GM19035 (cell line): ENCODE measurements at regions not wholly inside any gene's neighbourhood (a gene's known extent, or its start where the extent isn't known, plus 50 kb on each side); places are given as distances from the start of the nearest gene placed in this dataset.

Source experiments
- ATAC-seq: cut with Tn5 transposase; IDR thresholded peaks from one replicate; pipeline ENCODE4 v1.9.1; 2021; ENCODE audit not compliant: unreplicated experiment

DNA sequence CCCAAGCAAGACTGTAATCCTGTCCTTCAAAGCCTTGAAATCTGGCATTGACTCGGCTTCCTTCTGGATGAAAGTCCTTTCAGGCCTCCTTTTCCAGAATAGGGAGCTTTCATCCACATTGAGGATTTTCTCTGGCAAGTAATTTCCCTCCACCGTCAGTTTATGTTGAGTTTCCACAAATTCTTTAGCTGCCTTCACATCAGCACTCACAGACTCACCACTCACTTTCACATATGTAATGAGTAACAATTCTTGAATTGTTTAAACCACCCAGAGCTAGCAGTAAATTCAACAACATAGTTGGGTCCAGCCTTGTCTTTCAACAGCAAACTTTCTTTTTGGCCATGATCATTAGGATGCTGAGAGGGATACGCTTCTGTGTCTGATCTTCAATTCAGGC is 84.3 kb upstream of the PRDM11 start:
- no peak for ATAC-seq

DNA sequence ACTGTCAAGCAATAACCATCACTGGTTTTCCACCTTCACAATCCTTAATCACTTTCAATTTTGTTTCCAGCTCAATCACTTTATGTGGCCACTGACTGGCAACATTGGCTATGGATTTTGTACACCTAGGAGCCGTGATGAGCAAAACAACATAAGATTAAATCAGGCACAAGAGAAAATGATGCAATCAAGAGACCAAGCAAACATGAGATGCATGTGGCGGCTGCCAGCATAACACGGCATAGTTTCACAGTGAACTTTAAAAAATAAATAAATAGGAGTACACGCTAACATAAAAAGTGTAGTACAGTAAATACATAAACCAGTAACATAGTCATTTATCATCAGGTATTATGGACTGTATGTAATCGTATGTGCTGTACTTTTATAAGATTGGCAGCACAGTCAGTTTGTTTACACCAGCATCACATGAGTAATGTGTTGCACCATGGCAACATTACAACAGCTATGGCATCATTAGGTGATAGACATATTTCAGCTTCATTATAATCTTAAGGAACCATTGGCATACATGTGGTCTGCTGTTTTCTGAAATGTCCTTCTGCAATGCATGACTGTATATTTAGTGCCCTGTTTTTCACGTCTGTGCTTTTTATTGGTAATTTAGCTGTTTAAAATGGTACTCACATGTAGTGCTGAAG is 83.3 kb upstream of the PRDM11 start:
- no peak for ATAC-seq

DNA sequence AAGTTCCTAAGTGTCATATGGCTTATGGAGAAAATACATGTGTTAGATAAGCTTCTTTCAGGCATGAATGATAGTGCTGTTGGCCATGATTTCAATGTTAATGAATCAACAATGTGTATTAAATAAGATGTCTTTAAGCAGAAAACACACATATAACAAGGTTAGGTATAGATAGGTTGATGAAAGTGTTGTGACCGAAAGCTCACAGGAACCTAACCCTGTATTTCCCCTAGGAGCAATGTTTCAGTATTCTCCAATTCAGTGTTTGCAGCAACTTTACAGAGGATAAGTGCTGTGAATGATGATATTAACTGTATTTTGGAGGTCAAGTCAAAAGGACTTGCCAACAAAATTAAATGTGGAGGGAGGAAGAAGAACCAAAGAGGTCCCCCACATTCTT is 82.8 kb upstream of the PRDM11 start:
- ATAC-seq, result no peak

DNA sequence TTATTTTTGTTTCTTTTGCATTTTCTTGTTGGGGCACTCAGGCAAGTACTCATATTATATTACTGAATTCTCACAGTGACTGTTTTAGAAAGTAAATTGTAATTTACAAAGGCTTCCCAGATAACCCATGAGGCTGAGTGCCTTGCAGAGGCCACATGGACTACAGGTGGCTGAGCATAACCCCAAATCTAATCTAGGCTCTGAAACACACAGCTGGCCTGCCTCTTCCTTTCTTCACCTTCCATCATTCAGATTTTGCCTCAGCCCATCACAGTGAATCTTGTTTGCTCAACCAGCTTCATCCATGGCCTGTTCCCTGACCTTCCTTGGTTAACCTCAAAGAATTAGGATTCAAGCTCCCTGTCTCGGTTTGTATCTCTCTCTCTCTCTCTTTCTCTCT is 78.5 kb upstream of the PRDM11 start:
- ATAC-seq, result no peak

DNA sequence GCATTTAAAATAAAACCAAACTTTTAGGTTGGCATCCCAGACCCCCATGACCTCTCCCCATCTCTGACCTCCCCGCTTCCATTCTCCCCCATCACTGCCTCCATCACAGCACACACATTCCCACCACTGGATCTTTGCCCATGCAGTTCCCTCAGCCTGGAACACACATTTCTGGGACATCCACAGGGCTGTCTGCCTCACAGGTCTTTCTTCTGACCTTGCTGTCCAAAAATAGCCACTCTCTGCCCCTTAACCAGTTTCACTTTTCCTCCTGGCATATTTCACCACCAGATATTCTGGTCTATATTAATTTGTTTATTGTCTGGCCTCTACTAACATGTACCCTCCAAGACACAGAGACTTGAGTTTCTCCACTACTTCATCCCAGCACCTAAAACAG is 75.2 kb upstream of the PRDM11 start:
- ATAC-seq, result no peak

DNA sequence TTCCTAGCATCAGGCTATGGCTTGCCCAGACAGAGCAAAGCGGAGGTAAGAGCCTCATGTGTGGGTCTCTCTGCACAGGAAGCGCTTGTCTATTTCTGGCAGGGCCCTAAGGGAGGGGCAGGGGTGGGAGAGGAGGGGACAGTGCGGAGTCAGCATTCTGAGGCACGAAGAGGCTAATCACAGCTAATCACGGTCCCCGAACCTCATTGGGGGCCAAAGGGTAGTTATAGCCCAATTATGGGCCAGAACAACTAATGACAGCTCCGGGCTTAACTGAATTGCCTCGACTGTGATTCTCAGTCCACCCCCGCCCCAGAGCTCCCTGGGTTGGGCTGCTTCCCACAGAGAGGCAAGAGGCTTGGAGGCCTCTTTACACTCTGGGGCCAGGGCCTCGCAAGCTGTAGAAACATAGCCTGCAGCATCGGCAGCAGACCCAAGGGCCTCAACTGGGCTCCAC is 72.7 kb upstream of the PRDM11 start:
- ATAC-seq, result no peak

DNA sequence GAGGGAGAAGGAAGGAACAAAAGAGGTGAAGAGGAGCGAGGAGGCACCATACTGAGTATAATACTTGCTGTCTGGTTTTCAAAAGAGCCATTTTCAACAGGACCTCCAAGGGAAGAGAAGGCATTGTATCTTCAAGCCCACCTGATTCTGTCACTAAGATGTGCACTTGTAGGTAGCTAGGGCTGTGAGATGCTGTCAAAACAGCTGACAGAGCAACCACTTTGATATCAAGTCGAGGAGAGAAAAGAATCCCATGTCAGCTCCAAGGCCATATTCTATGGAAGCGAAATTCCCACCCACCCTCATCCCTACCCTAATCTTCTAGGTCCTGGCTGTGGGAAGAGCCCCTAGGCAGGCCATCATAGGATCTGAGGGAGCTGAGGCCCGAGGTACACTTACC is 70.9 kb upstream of the PRDM11 start:
- ATAC-seq, result no peak

DNA sequence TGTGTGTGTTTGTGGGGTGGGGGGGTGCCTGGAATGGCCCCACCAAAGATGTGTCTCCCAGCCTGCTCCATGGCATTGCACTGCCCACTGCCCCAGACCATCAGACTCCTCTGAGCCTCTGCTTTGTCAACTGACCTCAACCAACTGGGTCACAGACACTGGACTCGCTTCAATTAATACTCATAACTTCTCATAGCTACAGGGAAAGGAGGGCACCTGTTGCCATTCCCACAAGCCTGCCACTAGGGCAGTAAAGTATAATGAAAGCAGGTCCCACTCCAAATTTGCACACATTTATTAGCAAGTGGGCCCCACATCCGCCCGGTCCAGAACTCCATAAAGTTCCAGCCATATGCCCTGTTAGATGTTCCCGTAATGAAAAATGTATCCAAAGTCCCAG is 70.5 kb upstream of the PRDM11 start:
- no peak for ATAC-seq

DNA sequence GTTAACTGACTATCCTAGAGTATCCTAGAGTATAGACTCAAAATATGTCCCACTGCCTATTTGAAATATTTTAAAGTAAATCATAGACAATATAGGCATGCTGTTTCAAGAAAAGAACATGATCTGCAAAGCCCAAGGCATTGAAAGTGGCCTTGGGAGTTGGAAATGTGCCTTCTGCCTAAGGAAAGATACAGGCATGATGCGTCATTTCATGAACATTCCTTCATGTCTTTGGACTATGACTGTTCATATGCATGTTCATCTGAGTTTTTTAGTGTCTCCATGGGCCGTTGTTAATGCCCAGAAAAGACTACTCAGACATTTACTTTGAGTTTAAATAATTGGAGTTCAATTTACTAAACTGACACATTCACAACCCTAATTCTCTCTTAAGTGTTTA is 69.7 kb upstream of the PRDM11 start:
- ATAC-seq, result no peak

DNA sequence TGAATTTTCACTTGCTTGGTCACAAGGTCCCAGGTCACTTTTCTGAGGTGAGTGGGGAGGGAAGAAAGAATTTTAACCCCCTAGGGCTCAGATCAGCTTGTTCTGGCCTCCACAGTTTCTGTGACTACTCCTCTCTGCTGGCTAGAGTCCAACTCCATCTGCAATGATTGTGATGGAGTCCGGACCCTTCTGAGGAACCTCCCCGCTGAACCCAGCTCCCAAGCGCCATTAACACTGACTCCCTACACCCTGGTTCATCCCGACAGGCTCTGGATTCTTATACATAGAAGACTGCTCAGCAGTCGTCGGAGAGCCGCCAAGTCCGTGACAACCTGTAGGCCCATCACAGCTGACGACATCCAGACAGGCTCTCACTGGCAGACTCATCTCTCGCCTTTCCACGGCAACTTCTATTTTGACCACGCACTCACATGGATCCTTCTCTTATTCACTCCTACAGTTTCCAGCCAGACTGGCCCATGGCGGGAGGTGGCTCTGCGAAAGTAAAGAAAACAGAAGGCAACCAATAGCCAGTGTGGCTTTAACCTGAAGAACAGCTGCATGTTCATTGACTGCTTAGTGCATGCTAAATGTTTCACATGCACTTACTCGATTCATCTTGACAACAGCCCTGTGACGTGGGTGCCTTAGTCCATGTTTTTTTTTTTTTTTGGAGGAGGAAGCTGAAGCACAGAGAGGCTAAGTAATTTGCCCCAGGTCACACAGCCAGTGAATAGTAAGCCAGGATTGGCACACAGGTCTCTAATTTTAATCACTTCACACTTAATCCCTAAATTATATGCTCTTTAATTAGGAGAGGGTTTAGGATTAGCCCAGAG is 68.0 kb upstream of the PRDM11 start:
- ATAC-seq, result no peak

DNA sequence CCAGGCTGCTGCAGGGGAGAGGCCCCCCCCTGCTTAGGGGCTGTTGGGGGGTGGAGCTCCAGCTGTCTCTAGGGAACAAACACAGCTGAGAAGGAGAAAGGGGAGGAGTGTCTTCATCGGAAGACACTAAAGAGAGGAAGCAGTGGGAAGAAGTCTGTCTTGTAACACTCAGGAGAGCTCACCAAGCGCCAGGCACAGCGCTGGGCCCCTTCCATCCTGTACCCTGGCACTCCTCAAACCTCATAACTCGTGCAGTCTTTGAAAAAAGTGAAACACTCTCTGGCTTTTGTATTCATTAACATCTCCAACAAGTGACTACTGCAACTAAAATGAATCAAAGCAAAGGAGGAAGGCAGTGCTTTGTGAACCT is 67.4 kb upstream of the PRDM11 start:
- ATAC-seq, result no peak

DNA sequence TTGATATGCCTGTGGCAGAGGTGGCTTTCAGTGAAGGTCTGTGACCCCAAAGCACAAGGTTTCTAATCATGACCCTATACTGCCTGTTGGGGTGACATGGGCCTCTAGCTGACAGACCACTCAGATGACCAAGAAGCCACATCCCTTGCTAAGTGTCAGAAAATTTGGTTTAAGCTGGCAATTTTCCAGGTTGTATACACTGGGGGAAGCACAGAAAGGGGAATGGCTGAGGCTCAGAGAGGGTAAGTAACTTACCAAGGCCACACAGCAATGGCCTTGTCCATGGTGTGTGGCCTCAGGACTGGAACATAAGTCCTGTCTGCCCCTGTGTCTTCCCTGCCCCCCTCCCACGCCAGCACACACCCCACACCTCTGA is 66.9 kb upstream of the PRDM11 start:
- no peak for ATAC-seq

DNA sequence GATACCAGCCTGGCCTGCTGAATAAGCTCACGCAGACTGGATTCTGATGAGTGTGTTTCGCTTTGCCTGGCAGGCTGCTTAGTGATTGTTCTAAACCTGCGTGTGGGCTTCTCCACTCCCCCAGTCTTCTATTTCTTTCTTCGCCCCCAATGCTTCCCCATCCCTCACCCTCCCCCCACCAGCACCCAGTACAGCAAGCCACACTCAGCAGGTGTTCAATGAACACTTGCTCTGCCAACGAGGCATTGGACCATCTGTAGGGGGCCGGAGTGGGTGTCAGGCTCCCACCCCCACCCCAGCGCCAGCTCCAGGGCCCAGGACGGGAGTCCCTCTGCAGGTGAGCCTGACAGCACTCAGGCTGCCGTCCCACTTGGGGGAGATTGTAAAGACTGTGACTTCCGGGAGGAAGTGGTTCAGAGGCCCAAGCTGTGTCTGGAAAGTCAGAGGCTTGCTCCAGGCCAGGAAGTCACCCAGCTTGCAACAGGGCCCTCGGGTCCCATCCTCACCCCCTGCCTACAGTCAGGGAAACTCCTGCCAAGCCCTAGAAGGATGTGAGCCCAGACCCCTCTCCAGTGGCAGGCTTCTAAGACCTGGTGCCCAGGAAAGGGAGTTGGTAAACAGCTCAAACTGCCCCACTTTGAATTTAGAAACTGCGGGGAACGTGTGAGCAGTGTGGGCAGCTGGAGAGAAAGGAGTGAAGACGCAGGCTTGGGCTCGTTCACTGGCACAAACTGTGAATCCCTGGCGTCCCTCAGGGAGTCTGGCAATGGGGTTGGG is 66.3 kb upstream of the PRDM11 start:
- no peak for ATAC-seq

DNA sequence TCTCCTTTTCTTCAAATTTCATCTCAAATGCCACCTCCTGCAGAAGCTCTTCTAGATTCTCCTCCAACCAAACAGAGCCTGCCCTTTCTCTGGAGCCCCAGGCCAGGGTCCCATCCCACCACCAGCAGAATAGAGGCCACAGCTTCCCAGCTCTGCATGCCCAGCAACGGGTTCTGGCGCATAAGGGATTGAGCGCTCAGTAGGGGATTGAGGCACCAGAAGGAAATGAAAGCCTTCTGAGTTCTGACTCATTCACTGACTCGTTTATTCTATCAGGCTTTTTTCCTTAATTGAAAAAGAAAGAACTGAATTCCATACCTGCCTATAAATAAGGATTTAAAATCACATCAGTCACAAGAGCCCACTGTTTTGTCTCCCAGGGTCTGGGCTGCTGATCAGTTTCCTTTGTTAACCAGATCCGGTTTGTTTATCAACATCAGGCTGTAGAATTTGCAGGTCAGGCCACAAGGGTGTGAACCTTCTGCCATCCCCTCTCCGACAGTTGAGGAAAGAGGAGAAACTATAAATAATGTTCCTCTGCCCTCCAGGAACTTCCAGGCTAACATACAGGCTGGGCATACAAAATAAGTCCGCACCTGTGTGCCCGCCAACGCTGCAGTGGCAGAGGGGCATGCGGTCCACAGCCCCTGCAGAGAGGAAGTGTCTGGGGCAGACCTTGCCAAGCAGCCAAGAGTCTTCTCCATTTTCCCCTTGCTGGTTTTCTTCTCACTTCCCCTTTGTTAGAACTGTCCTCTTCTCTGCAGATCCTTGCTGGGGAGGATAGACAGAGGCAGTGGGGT is 63.5 kb upstream of the PRDM11 start:
- no peak for ATAC-seq

DNA sequence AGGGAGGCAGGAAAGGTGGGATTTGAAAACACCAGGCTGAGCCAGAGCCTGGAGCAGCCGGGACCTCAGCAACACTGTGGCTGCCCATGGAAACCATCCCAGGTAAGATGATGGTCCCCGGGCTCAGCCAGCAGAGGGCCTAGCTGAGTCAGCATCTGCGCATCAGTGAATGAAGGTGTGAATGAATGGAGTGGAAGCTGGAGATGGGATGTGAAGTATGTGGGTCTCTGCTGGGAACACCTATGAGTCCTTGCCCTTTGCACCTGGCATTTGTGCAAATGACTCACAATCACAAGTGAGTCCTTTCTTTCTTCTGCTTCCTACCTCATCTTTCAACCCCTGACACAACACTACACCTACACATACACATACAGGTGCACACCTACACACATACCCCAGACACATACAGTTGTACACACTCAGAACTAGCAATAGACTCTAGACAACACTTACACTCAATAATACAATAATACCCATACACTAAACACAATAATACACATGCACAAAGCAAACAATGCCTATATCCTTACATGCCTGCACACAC is 62.8 kb upstream of the PRDM11 start:
- no peak for ATAC-seq

DNA sequence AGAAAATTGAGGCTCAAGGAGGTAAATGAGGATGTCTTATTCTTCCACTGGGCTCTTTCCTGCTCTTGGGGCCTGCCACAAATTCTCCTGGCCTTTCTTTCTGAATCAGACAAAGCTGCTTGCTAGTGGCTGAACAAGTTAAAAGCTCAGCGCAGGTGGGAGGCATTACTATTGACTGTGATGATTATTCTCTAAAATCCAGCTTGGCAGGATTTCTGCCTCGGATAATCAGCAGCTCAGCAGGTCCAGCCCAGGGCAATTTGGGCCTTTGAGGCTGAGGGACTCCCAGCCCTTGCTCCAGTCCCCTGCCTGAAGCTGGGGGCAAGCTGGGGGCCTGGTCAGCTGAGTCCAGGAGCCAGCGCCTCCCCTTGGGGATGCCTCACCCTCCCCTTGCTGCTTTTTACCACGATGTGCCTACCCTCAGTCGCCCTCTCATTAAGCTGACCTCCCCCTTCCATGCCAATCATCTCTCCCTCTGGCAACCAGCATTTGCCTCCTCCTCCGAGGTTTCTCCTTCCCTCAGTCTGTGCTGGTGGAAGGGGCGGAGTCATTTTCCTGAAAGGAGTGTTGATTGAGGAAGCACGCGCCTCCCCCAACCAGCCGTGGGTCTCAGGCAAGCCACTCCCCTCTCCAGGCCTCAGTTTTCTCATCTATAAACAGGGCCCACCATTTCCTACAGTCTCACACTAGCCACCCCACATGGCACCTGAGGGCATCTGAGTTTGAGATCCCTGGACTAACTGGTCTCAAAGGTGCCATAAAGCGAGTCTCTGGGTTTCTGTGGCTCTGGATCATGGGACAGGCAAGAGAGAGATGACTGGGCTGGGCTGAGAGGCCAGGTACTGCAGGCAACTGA is 60.6 kb upstream of the PRDM11 start:
- no peak for ATAC-seq

DNA sequence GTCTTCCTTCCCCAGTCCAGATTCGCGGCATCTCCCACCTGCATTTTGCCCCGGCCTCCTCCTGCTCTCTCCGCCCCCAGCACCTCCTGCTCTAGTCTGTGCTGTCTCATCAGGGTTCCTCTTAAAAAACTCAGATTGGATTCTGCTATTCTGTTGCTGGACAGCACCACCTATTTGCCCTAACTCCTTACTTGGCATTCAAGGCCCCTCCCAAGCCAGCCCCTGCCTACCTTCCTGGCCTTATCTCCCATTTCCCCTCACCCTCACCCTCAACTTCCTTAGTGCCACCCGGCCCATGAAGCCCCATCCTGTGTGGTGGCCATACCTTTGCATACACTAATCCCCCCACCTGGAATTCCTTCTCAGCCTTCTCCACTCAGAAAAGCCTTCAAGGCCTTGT is 59.9 kb upstream of the PRDM11 start:
- no peak for ATAC-seq

DNA sequence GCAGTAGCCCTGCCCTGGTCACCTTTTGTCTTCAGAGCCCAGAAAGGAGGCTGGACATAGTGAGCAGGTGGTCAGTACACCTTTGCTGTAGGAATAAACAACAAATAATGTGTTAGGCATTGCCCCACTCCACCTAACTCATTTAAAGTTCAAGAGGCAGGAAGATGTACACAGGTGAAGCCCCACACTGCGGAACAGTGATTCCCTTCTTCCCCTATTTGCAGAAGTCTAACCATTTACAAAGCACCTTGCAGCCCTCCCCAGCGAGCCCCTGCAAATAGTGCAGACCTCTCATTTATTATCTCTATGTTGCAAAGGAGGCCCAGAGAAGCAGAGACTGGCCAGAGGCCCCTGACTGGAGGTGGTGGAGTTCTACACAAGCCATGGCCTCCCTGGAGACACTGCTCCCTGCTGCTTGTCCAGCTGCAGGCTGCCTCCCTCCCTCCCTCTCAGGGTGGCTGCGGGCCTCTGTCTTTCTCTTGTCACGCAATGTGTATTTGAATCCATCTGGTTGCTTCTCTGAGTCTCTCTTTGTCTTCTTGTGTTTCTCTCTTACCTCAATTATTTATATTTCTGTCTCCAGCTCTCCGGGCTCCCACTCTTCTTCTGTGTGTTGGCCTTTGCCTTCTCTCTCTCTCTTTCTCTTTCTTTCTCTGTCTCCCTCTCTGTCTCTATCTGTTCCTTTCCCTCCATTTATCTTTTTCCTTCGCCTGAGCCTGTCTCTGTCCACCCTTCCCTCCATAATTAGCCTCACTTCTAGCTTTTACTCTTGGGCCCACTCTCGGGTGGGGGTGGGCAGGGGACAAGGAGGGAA is 59.1 kb upstream of the PRDM11 start:
- no peak for ATAC-seq

DNA sequence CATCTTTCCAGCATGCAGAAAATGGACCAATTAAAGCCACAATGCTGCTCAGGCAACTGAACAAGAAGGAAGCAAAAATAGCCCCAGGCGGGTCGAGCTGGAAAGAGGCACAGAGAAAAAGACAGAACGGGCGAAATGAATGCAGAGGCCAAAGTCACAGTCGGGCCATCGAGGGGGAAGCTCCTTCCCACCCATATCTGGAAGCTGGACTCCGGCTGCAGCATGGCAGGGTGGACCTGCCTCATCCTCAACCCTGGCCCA is 58.6 kb upstream of the PRDM11 start:
- no peak for ATAC-seq
